ENCODE measurements at regions not wholly inside any gene's neighbourhood (a gene's known extent, or its start where the extent isn't known, plus 50 kb on each side); places are given as distances from the start of the nearest gene placed in this dataset.

DNA sequence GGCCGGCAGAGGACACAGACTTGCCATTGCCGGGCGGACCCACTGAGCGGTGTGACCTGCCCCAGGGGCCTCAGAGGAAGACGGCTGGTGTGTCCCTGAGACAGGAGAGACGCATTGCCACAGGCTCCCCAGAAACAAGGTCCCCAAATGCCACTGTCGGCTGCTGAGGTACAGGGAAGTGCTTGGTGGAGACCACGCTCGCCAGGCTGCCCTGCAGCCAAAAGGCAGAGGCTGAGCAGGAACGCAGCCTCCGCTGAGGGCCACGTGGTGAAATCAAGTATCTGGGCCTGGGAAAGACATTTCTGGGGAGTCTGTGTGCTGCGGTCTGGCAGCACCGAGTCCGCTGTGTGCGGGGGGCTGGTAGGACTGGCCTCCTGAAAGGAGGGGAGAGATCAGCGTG, 794.9 kb downstream of the BRD1 start:
- intact Hi-C loops (cut with micrococcal nuclease): no loop called here
- ATAC-seq (no peak), DNase-seq (no peak)
- TF ChIP-seq, protein P1, sequence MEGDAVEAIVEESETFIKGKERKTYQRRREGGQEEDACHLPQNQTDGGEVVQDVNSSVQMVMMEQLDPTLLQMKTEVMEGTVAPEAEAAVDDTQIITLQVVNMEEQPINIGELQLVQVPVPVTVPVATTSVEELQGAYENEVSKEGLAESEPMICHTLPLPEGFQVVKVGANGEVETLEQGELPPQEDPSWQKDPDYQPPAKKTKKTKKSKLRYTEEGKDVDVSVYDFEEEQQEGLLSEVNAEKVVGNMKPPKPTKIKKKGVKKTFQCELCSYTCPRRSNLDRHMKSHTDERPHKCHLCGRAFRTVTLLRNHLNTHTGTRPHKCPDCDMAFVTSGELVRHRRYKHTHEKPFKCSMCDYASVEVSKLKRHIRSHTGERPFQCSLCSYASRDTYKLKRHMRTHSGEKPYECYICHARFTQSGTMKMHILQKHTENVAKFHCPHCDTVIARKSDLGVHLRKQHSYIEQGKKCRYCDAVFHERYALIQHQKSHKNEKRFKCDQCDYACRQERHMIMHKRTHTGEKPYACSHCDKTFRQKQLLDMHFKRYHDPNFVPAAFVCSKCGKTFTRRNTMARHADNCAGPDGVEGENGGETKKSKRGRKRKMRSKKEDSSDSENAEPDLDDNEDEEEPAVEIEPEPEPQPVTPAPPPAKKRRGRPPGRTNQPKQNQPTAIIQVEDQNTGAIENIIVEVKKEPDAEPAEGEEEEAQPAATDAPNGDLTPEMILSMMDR (IDR thresholded peaks at IDR 0.05): no peak
- Mint-ChIP-seq H3K4me1 (no peaks in the 10 kb centered on the region), H3K27me3 (ENCODE audit: low read depth in 2 of 2) (peaks cover 0 to 11% of the 10 kb centered on the region in 2 donors), H3K4me3 (no peak overlapping the region), H3K9me3 (peaks cover 4 to 5% of the 10 kb centered on the region in 2 donors), H3K27ac (no peak overlapping the region), H3K36me3 (no peaks in the 10 kb centered on the region)
- H3K27ac ChIP-seq (ENCODE audit: low read length): no peak overlapping the region
- no peaks in the 10 kb centered on the region for H3K9me3 ChIP-seq (ENCODE audit: control insufficient read depth, insufficient read depth, low read length)
- WGBS (ENCODE audit: insufficient coverage): 80% methylated on average over 17 of the region's 17 CpGs
- no peak overlapping the region for H3K4me3 ChIP-seq (ENCODE audit: low read length)
- no peaks in the 10 kb centered on the region for H3K27me3 ChIP-seq (ENCODE audit: control insufficient read depth, insufficient read depth, low read length)
- H3K36me3 ChIP-seq (ENCODE audit: control insufficient read depth, insufficient read depth, low read length): no peaks in the 10 kb centered on the region
- H3K4me1 ChIP-seq (ENCODE audit: control insufficient read depth, insufficient read depth, low read length): no peaks in the 10 kb centered on the region

DNA sequence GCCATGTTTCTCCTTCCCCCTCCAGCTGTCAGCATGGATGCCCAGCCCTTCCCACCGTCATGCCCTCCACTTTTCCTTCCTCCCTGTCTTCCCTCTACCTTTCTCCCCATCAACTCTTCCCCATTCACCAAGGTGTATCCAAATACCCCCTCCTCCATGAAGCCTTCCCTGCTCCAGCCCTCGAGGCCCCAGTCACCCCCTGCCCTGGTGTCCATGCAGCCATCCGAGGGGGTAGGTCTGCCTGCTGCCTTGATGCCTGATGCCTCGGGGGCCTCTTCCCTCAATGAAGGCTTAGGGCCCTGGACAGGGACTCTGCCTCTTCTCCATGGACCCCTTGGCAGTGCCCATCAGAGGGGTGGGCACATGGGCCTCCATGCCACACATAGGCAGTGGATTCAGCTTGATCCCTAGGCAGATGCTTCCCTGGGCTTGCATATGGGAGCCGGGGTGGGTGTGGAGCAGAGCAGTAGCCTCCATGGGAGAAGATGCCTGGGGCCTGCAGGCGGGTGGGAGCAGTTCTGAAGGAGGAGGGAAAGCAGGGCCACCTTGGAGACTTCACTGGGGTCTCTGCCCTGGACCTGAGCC, 795.8 kb downstream of the BRD1 start:
- Histone ChIP-seq H3K36me3 (ENCODE audit: control insufficient read depth, insufficient read depth, low read length) (no peaks in the 10 kb centered on the region), H3K9me3 (ENCODE audit: control insufficient read depth, insufficient read depth, low read length) (no peaks in the 10 kb centered on the region), H3K4me3 (ENCODE audit: low read length) (no peak overlapping the region), H3K27ac (ENCODE audit: low read length) (no peak overlapping the region), H3K4me1 (ENCODE audit: control insufficient read depth, insufficient read depth, low read length) (no peaks in the 10 kb centered on the region), H3K27me3 (ENCODE audit: control insufficient read depth, insufficient read depth, low read length) (no peaks in the 10 kb centered on the region)
- Mint-ChIP-seq H3K4me3 (no peak overlapping the region), H3K27ac (no peak overlapping the region), H3K9me3 (peaks cover 1 to 2% of the 10 kb centered on the region in 2 donors), H3K4me1 (no peaks in the 10 kb centered on the region), H3K27me3 (ENCODE audit: low read depth in 2 of 2) (peaks cover 0 to 11% of the 10 kb centered on the region in 2 donors), H3K36me3 (no peaks in the 10 kb centered on the region)
- TF ChIP-seq, protein P1 (IDR thresholded peaks at IDR 0.05): no peak
- WGBS (ENCODE audit: insufficient coverage): 48% methylated on average over 6 of the region's 6 CpGs
- DNase-seq (no peak), ATAC-seq (no peak)
- intact Hi-C loops (cut with micrococcal nuclease): no loop called here

DNA sequence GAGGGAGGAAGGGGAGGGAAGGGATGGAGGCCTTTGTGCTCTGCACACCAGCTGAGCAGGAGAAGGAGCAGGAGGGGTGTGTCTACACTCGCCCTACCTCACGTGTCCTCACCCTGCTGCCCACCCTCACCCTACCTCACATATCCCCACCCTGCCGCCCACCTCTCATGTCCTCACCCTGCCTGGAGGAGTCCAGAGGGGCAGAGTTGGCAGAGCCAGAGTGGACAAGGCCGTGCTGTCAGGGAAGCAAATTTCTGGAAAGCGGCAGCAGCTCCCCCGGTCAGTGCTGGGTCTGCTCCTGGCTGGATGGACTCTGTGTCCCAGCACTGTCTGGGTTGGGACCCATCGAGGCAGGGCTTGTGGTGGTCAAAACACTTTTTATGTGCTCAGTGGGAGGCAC, 799.6 kb downstream of the BRD1 start:
- Histone ChIP-seq H3K27ac (ENCODE audit: low read length) (no peak overlapping the region), H3K27me3 (ENCODE audit: control insufficient read depth, insufficient read depth, low read length) (no peaks in the 10 kb centered on the region), H3K36me3 (ENCODE audit: control insufficient read depth, insufficient read depth, low read length) (no peaks in the 10 kb centered on the region), H3K9me3 (ENCODE audit: control insufficient read depth, insufficient read depth, low read length) (no peaks in the 10 kb centered on the region), H3K4me1 (ENCODE audit: control insufficient read depth, insufficient read depth, low read length) (no peaks in the 10 kb centered on the region), H3K4me3 (ENCODE audit: low read length) (no peak overlapping the region)
- ATAC-seq (no peak), DNase-seq (no peak)
- Mint-ChIP-seq H3K4me3 (no peak overlapping the region), H3K9me3 (no peaks in the 10 kb centered on the region), H3K27ac (no peak overlapping the region), H3K36me3 (no peaks in the 10 kb centered on the region), H3K27me3 (ENCODE audit: low read depth in 2 of 2) (peaks cover 0 to 11% of the 10 kb centered on the region in 2 donors), H3K4me1 (no peaks in the 10 kb centered on the region)
- WGBS (ENCODE audit: insufficient coverage): 79% methylated on average over 7 of the region's 7 CpGs
- intact Hi-C loops (cut with micrococcal nuclease): no loop called here
- TF ChIP-seq, protein P1 (IDR thresholded peaks at IDR 0.05): no peak

DNA sequence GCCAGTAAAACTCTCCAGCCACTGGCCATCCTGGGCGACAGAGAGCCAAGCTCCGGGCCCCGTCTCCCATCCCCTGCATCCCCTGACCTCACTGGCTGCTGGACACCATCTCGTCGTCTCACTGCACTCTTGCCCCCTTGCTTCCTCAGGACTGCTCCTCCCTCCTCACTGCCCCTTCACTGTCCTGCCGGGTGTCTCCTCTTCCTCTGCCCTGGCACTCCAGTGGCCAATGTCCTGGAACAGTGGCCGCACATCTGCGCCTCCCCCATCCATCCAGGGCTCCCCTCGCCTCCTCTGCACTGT, 800.4 kb downstream of the BRD1 start:
- peaks cover 0 to 11% of the 10 kb centered on the region in 2 donors for H3K27me3 Mint-ChIP-seq (ENCODE audit: low read depth in 2 of 2)
- H3K36me3 Mint-ChIP-seq: no peaks in the 10 kb centered on the region

More for the DNA sequence above, 800.4 kb downstream of the BRD1 start:
- H3K9me3 ChIP-seq (ENCODE audit: control insufficient read depth, insufficient read depth, low read length): no peaks in the 10 kb centered on the region
- Mint-ChIP-seq H3K4me1 (no peaks in the 10 kb centered on the region), H3K4me3 (no peak overlapping the region), H3K9me3 (no peaks in the 10 kb centered on the region), H3K27ac (no peak overlapping the region)
- TF ChIP-seq, protein P1 (IDR thresholded peaks at IDR 0.05): no peak
- no peaks in the 10 kb centered on the region for H3K27me3 ChIP-seq (ENCODE audit: control insufficient read depth, insufficient read depth, low read length)
- no peak overlapping the region for H3K27ac ChIP-seq (ENCODE audit: low read length)
- no peak for ATAC-seq
- H3K36me3 ChIP-seq (ENCODE audit: control insufficient read depth, insufficient read depth, low read length): no peaks in the 10 kb centered on the region
- H3K4me1 ChIP-seq (ENCODE audit: control insufficient read depth, insufficient read depth, low read length): no peaks in the 10 kb centered on the region
- no peak overlapping the region for H3K4me3 ChIP-seq (ENCODE audit: low read length)
- 77% methylated on average over 9 of the region's 9 CpGs for WGBS (ENCODE audit: insufficient coverage)
- intact Hi-C loops (cut with micrococcal nuclease): no loop called here
- DNase-seq: no peak
